GM12878 (cell line): ENCODE measurements at regions not wholly inside any gene's neighbourhood (a gene's known extent, or its start where the extent isn't known, plus 50 kb on each side); places are given as distances from the start of the nearest gene placed in this dataset.

Source experiments
- ATAC-seq: fragments of 200-7000 bp; cut with Tn5 transposase; 3 replicates; pipeline ENCODE4 v1.9.1; 2020; ENCODE audit warnings: mild to moderate bottlenecking, moderate library complexity
- BruUV-seq: library from RNA; stranded (reverse); fragments of 400-500 nt; replicated peaks from 2 replicates; lab custom pipeline; 2021; lab: Mats Ljungman, UMichigan
- CTCF ChIA-PET: fragments of 300-600 bp; sonication (Branson Sonifier 250); formaldehyde crosslinking; extraction: SDS; loops from one replicate; lab custom pipeline; 2021; ENCODE audit warnings: inconsistent platforms; lab: Yijun Ruan, JAX
- POLR2A ChIA-PET: fragments of 350-600 bp; formaldehyde crosslinking; extraction: SDS; loops from one replicate; lab custom pipeline; 2021; ENCODE audit warnings: inconsistent platforms; lab: Charles Lee
- RAD21 ChIA-PET: fragments of 300-600 bp; sonication (Branson Sonifier 250); formaldehyde crosslinking; loops from one replicate; lab custom pipeline; 2023; ENCODE audit warnings: antibody characterized with exemption; ENCODE audit not compliant: unreplicated experiment; lab: Charles Lee
- SMC1A ChIA-PET: fragments of 300-600 bp; sonication (Branson Sonifier 250); formaldehyde crosslinking; loops from one replicate; lab custom pipeline; 2023; ENCODE audit not compliant: unreplicated experiment, uncharacterized antibody; lab: Charles Lee
- DNase-seq: peaks from one replicate; pipeline ENCODE4 v3.0.0-alpha.2; 2011; ENCODE audit warnings: low read depth, low spot score
- FAIRE-seq: peaks from 3 replicates; lab custom pipeline; 2011; peaks lifted over from hg19 to GRCh38; lab: Jason Lieb, UNC
- H2AFZ ChIP-seq: 2 replicates; pipeline ENCODE4 v1.6.0; 2011; ENCODE audit warnings: low read depth, low read length, control low read depth; ENCODE audit not compliant: control insufficient read depth
- H3K27ac ChIP-seq: 2 replicates; pipeline ENCODE4 v1.5.1; 2011; ENCODE audit warnings: control low read depth; ENCODE audit not compliant: control insufficient read depth, insufficient read depth
- H3K27me3 ChIP-seq, 2 experiments: replicated peaks in 1 of 2; 2 replicates each; pipeline versions ENCODE4 v1.6.0 to v1.6.1; 2011; ENCODE audit warnings: low read length in 1 of 2; ENCODE audit not compliant: control insufficient read depth in 2 of 2, insufficient read depth in 2 of 2
- H3K36me3 ChIP-seq, 2 experiments: 2 replicates each; pipeline ENCODE4 v1.5.1; 2011; ENCODE audit warnings: low read length in 1 of 2; ENCODE audit not compliant: control insufficient read depth in 2 of 2, insufficient read depth in 2 of 2
- H3K4me1 ChIP-seq: 2 replicates; pipeline ENCODE4 v1.6.1; 2011; ENCODE audit warnings: mild to moderate bottlenecking, low read length, moderate library complexity, mixed read lengths; ENCODE audit not compliant: control insufficient read depth, insufficient read depth
- H3K4me2 ChIP-seq: 2 replicates; pipeline ENCODE4 v1.6.0; 2011; ENCODE audit warnings: control low read depth; ENCODE audit not compliant: control insufficient read depth, insufficient read depth
- H3K4me3 ChIP-seq: fragments of 200-600 bp; sonication (generic); 2 replicates; pipeline ENCODE4 v1.5.1; 2016
- H3K79me2 ChIP-seq: 2 replicates; pipeline ENCODE4 v1.6.0; 2011; ENCODE audit warnings: low read length; ENCODE audit not compliant: control insufficient read depth, insufficient read depth
- H3K9ac ChIP-seq: 2 replicates; pipeline ENCODE4 v1.8.0; 2011; ENCODE audit warnings: low read length, control low read depth, mixed read lengths; ENCODE audit not compliant: control insufficient read depth, insufficient read depth
- H3K9me3 ChIP-seq: replicated peaks from 3 replicates; pipeline ENCODE4 v1.5.1; 2011; ENCODE audit warnings: mild to moderate bottlenecking, low read length; ENCODE audit not compliant: control insufficient read depth, insufficient read depth
- H4K20me1 ChIP-seq: 2 replicates; pipeline ENCODE4 v1.6.0; 2011; ENCODE audit not compliant: control insufficient read depth, insufficient read depth
- ATF7 ChIP-seq: fragments of 450-650 bp; IDR thresholded peaks from 2 replicates; pipeline ENCODE4 v1.6.1; 2016; ENCODE audit warnings: low read depth, mild to moderate bottlenecking
- CBFB ChIP-seq: IDR thresholded peaks from 2 replicates; pipeline ENCODE4 v1.6.1; 2016; ENCODE audit warnings: antibody characterized with exemption, low read depth
- CBX5 ChIP-seq: sonication (generic); IDR thresholded peaks from 2 replicates; pipeline ENCODE4 v1.6.1; 2016; ENCODE audit warnings: low read depth, moderate library complexity, mild to moderate bottlenecking, inconsistent platforms
- DPF2 ChIP-seq: fragments of 450-650 bp; IDR thresholded peaks from 2 replicates; pipeline ENCODE4 v1.6.1; 2017; ENCODE audit warnings: mild to moderate bottlenecking
- E2F4 ChIP-seq: IDR thresholded peaks from 2 replicates; pipeline ENCODE4 v1.6.1; 2012; ENCODE audit warnings: low read depth, low read length, improper control_type of control experiment
- ETV6 ChIP-seq, 2 experiments: fragments of 450-650 bp in 1 of 2; IDR thresholded peaks in 1 of 2; conservative IDR thresholded peaks in 1 of 2; 2 replicates each; pipeline ENCODE4 v1.6.1; 2014; ENCODE audit warnings: antibody characterized with exemption in 1 of 2, borderline replicate concordance in 1 of 2, low read depth in 1 of 2, mild to moderate bottlenecking in 1 of 2, moderate library complexity in 1 of 2
- IKZF1 ChIP-seq: fragments of 450-650 bp; conservative IDR thresholded peaks from 2 replicates; pipeline ENCODE4 v1.6.1; 2017; ENCODE audit warnings: antibody characterized with exemption, mild to moderate bottlenecking
- KLF5 ChIP-seq: fragments of 450-650 bp; IDR thresholded peaks from 2 replicates; pipeline ENCODE4 v1.6.1; 2014; ENCODE audit warnings: mild to moderate bottlenecking; ENCODE audit not compliant: partially characterized antibody
- LARP7 ChIP-seq: fragments of 450-650 bp; IDR thresholded peaks from 2 replicates; pipeline ENCODE4 v1.6.1; 2017; ENCODE audit warnings: mild to moderate bottlenecking
- MEF2B ChIP-seq: fragments of 450-650 bp; IDR thresholded peaks from 2 replicates; pipeline ENCODE4 v1.6.1; 2018; ENCODE audit warnings: mild to moderate bottlenecking, moderate library complexity; ENCODE audit not compliant: partially characterized antibody, poor library complexity, severe bottlenecking
- MLLT1 ChIP-seq: fragments of 450-650 bp; IDR thresholded peaks from 2 replicates; pipeline ENCODE4 v1.6.1; 2016; ENCODE audit warnings: mild to moderate bottlenecking
- MTA2 ChIP-seq: fragments of 450-650 bp; IDR thresholded peaks from 2 replicates; pipeline ENCODE4 v1.6.1; 2016; ENCODE audit warnings: low read depth, mild to moderate bottlenecking, moderate library complexity
- NFIC ChIP-seq: IDR thresholded peaks from 2 replicates; pipeline ENCODE4 v1.6.1; 2012; ENCODE audit warnings: low read depth, mild to moderate bottlenecking, inconsistent platforms, low read length, moderate library complexity
- POU2F2 ChIP-seq: IDR thresholded peaks from 3 replicates; pipeline ENCODE4 v1.6.1; 2011; ENCODE audit warnings: low read depth, mild to moderate bottlenecking, low read length, borderline replicate concordance
- RELA ChIP-seq: fragments of 450-650 bp; IDR thresholded peaks from 2 replicates; pipeline ENCODE4 v1.8.0; 2014; ENCODE audit warnings: borderline replicate concordance; ENCODE audit not compliant: partially characterized antibody
- RFX5 ChIP-seq: IDR thresholded peaks from 2 replicates; pipeline ENCODE4 v1.6.1; 2011; ENCODE audit warnings: low read depth, low read length, improper control_type of control experiment
- SMARCA5 ChIP-seq: fragments of 450-650 bp; IDR thresholded peaks from 2 replicates; pipeline ENCODE4 v1.6.1; 2017; ENCODE audit warnings: mild to moderate bottlenecking
- TARDBP ChIP-seq: IDR thresholded peaks from 2 replicates; pipeline ENCODE4 v1.6.1; 2016; ENCODE audit warnings: borderline replicate concordance
- YY1 ChIP-seq: IDR thresholded peaks from 2 replicates; pipeline ENCODE4 v1.6.1; 2011; ENCODE audit warnings: low read depth, mild to moderate bottlenecking, low read length
- WGBS: methylation state at CpG from one replicate; pipeline ENCODE4 v1.1.6; 2016; ENCODE audit warnings: low lambda C conversion rate; ENCODE audit not compliant: insufficient replicate concordance, insufficient coverage; ENCODE audit errors: missing lambda C conversion rate; 5-methylcytosine and 5-hydroxymethylcytosine counted together
- in situ Hi-C: fragments of 300-500 bp; cut with MboI; formaldehyde crosslinking; loops from 9 replicates; pipeline ENCODE4 v1.14.3; 2018; ENCODE audit warnings: mixed read lengths
- intact Hi-C: fragments of 100-400 bp; cut with micrococcal nuclease; formaldehyde crosslinking; loops from one replicate; pipeline ENCODE4 v1.14.2; 2022; ENCODE audit not compliant: unreplicated experiment
- TF ChIP-seq, protein P1 (sequence below): fragments of 450-650 bp; IDR thresholded peaks from 2 replicates; pipeline ENCODE4 v1.6.1; 2017; ENCODE audit warnings: low read depth, mild to moderate bottlenecking, moderate library complexity
- TF ChIP-seq, protein P2 (sequence below): IDR thresholded peaks from 2 replicates; pipeline ENCODE4 v1.6.1; 2012; ENCODE audit warnings: low read depth, low read length, improper control_type of control experiment

DNA sequence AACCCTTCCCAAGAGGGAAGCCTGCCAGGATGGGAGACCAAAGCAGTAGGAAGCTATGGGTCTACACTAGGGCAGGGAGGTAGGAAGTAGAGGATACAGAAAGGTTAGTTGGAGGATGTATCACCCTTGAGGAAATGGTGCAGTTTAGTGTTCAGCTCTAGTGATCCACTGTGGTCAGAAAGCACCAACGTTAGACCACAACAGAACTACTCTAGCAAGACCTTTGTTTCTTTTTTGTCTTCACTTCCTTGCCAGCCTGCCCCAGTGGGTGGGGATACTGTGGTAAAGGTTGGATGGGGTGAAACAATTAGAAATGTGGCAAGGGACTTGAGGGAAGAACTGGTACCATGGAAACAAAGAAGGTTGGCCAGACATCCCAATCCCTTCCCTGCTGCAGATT lies 83.3 kb downstream of the DDIT4L start:
- no peaks in the 10 kb centered on the region for H3K27me3 ChIP-seq
- no peak overlapping the region for H2AFZ ChIP-seq
- H3K79me2 ChIP-seq: no peaks in the 10 kb centered on the region
- no peak for FAIRE-seq
- H3K4me3 ChIP-seq: no peak overlapping the region
- RAD21 ChIA-PET: interaction anchor here (0.7 to 2.9 kb wide), 2 partner anchors 11 to 14 kb away, joined by 4 to 16 read pairs; no protein-coding TSS in a partner anchor
- H3K9ac ChIP-seq: no peak overlapping the region
- WGBS: 13% methylated on average over 1 of the region's 1 CpG
- POLR2A ChIA-PET: interaction anchor here (1.1 to 1.5 kb wide), 2 partner anchors 10 to 1236 kb away, joined by 3 to 4 read pairs; no protein-coding TSS in a partner anchor
- CTCF ChIA-PET: interaction anchor here (0.8 to 7.5 kb wide), 5 partner anchors 9 to 47 kb away, joined by 3 to 92 read pairs (median 4); no protein-coding TSS in a partner anchor
- H3K9me3 ChIP-seq: no peaks in the 10 kb centered on the region
- H3K4me1 ChIP-seq: peaks cover 2% of the 10 kb centered on the region; the same call in 1 of the 2 replicates
- DNase-seq: peak; percentile 71
- peak; percentile 99 for ATAC-seq
- no peaks in the 10 kb centered on the region for H3K36me3 ChIP-seq
- in situ Hi-C loops (no loop called here), intact Hi-C loops (no loop called here)
- no peak overlapping the region for H3K27ac ChIP-seq
- no peak overlapping the region for H3K4me2 ChIP-seq
- H4K20me1 ChIP-seq: no peaks in the 10 kb centered on the region
- BruUV-seq: no TSS peak
- SMC1A ChIA-PET: interaction anchor here (0.7 to 2.0 kb wide), 5 partner anchors 9 to 460 kb away, joined by 3 to 16 read pairs (median 6); no protein-coding TSS in a partner anchor
- TF ChIP-seq POU2F2 (no peak), RFX5 (no peak), IKZF1 (peak; percentile 89), MTA2 (peak; percentile 71), DPF2 (peak; percentile 63), CBX5 (no peak), MLLT1 (peak; percentile 53; the same call in 1 of the 2 replicates), TARDBP (no peak), KLF5 (no peak), MEF2B (peak; percentile 24), ATF7 (peak; percentile 39; the same call in 1 of the 2 replicates), YY1 (no peak), SMARCA5 (no peak), E2F4 (no peak), LARP7 (no peak), RELA (no peak), NFIC (0 out of 2 replicates have a peak, but pooled peaks have one; percentile 17), ETV6 (conservative IDR thresholded peaks at IDR 0.05 in 1 of 2, IDR thresholded peaks at IDR 0.05 in 1 of 2; ENCODE audit: borderline replicate concordance in 1 of 2, low read depth in 1 of 2) (peak in 1 of 2 experiments; percentile 86; a peak in 2 of 4 replicates), CBFB (no peak)
- TF ChIP-seq, protein P1, sequence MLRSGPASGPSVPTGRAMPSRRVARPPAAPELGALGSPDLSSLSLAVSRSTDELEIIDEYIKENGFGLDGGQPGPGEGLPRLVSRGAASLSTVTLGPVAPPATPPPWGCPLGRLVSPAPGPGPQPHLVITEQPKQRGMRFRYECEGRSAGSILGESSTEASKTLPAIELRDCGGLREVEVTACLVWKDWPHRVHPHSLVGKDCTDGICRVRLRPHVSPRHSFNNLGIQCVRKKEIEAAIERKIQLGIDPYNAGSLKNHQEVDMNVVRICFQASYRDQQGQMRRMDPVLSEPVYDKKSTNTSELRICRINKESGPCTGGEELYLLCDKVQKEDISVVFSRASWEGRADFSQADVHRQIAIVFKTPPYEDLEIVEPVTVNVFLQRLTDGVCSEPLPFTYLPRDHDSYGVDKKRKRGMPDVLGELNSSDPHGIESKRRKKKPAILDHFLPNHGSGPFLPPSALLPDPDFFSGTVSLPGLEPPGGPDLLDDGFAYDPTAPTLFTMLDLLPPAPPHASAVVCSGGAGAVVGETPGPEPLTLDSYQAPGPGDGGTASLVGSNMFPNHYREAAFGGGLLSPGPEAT: peak; percentile 60
- TF ChIP-seq, protein P2, sequence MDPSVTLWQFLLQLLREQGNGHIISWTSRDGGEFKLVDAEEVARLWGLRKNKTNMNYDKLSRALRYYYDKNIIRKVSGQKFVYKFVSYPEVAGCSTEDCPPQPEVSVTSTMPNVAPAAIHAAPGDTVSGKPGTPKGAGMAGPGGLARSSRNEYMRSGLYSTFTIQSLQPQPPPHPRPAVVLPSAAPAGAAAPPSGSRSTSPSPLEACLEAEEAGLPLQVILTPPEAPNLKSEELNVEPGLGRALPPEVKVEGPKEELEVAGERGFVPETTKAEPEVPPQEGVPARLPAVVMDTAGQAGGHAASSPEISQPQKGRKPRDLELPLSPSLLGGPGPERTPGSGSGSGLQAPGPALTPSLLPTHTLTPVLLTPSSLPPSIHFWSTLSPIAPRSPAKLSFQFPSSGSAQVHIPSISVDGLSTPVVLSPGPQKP: no peak
